Stimulated activated CD4-positive, alpha-beta T cell treated with anti-CD3 and anti-CD28 coated beads, Interleukin-12 subunit alpha, Interleukin-12 subunit beta, amount 100 ng/mL, for 4 hours (primary cell): ENCODE measurements at regions not wholly inside any gene's neighbourhood (a gene's known extent, or its start where the extent isn't known, plus 50 kb on each side); places are given as distances from the start of the nearest gene placed in this dataset.
"Not testable (repeated sequence)": the region's sequence is repeated elsewhere in the genome, so short reads cannot be mapped to it uniquely, and the experiment has no call there.

ENCODE experiments used
- DNase-seq: peaks from one replicate; pipeline ENCODE4 v3.0.0-alpha.2; 2020

DNA sequence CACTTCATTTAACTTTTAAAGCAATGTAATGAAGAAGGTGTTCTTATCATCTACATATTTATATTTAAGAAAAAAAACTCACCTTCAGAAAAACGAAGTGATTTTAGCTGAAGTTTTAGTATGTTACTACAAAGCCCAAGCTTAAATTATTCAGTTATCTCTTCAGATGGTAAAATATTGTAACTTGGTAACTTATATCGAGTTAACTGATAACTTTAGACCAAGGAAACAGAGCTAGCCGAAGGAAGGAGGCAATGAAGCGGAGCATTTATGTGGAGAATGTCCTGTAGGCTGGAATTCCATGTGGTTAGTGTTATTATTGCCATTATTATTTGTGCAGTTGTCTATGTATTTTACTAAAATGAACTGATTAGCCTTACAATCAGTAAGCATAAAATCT, 1102.1 kb upstream of the LCORL start:
- DNase-seq = no peak

DNA sequence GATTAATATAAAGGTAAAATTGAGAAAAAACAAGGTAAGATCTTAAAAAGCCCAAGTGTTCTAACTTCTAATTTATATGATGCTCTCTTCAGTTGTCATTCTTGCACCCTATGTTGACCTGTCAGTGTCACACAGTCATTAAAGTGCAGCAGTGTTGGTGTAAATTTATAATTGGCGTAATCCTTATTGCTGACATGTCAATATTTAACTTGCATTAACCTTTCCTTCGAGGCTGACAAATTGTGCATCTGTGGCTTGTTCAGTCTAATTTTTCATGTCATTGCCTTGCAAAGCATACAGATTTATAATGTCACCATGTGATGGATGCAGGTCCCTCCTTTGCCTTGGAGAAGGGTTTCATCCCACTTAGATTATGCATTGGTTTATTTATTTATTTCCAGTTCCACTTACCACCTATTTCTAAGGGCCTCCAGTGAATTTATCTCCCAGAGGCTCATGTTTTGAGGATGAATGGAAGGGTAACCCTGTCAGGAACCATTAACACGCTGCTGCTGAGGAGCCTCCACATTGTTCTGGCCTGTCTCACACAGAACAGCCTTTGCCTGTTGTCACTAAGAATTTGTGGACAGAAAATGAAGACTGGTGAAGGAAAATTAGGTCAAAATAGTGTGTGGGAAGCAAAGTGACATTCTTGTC, 1098.5 kb upstream of the LCORL start:
- no peak for DNase-seq

DNA sequence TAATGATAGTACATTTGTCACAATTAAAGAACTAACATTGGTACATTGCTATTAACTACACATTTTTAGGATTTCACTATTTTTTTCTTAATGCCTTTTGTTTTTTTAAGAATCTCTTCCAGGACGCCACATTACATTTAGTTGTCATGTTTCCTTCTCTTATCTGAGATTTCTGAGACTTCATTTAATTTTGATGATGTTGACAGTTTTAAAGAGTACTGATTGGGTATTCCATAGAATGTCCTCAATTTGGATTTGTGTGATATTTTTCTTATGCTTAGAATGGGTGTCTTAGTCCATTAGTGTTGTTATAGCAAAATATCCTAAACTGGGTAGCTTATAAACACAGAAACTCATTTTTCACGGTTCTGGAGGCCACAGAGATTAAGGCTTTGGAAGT, 1095.5 kb upstream of the LCORL start:
- no peak for DNase-seq

DNA sequence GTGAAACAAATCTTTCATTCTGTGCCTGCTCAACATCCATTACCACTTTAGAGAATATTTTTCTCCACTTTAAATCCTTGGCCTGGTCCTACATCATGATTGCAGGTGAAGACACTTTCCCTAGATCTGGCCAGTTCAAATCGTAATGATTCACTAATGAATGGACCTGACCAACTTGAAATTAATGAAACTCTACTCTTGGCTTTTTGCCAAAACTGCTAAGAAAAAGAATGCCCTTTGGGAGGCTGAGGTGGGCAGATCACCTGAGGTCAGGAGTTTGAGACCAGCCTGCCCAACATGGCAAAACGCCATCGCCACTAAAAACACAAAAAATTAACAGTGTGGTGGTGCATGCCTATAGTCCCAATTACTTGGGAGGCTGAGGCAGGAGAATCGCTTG, 1082.6 kb upstream of the LCORL start:
- DNase-seq = no peak

- DNase-seq = no peak
Observed at GRCh38 chr4:19095491-19096046, 1074.0 kb upstream of the LCORL start.

DNA sequence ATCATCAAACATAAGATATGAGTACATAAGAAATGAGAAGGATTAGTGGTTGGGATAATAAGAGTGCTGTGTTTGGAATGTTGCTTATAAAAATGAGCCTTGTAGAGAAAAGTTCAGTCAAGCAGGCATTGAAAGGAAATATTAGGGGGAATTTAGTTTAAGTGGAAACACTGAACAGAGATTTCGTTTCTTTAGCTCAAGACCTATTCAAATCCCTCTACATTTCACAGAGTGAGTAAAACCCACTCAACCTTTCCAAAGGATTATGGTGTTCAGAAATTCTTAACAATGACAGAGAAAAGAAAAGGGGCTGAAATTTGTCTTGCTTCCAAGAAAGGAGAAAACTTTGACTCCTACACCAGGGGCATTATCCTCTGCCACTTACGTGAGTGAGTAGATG, 1072.4 kb upstream of the LCORL start:
- no peak for DNase-seq

GRCh38 chr4:19092797-19093196, 1071.2 kb upstream of the LCORL start:
- no peak for DNase-seq

- DNase-seq = no peak
Observed at GRCh38 chr4:19074036-19074435, 1052.5 kb upstream of the LCORL start.

GRCh38 chr4:19063662-19064061, 1042.1 kb upstream of the LCORL start:
- DNase-seq = no peak

GRCh38 chr4:19054916-19055315, 1033.4 kb upstream of the LCORL start:
- DNase-seq = no peak

DNA sequence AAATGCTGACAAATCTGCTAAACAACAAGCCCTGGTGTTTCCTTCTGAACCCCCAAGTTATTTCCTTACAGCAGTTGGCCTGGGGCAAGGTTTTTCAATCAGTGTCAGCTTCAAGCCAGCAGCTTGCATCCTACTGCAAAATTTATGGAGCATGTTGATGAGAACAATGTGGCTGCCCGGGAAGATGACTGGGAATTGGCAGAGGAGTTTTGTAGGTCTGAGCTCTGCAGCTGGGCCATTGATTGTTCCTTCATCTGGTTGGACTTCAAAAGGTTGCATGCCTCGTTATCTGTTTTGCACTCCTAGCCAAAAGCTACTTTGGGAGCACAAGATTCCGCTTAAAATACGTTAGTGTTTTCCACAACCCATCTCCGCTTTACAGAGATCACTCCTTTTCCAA, 1030.3 kb upstream of the LCORL start:
- no peak for DNase-seq

DNA sequence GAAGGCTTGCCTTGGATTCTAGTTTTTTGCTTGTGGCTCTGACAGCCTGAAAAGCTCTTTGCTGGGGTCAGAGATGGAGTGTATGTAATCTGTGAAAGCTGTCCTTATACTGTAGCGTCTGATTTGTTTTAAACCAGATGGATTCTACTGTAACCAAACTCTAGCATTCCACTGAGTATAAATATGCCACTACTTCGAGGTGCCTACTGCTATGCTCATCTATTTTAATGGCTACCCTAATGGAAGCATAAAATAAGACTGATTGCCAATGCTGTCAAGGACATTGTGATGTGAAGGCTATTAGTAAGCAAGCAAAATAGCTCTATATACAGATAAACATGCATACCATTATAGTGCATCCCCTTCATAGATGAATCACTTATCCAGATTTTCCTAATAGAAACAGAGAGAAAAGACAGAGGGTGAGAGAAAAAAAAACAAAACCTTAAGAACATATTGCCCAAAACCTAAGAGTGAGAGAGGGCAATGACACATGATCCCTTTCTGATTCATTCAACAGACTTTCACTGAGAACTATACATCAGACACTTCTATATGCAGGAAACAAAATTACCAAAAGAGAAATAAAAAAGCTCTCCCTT, 1025.8 kb upstream of the LCORL start:
- DNase-seq = no peak

DNA sequence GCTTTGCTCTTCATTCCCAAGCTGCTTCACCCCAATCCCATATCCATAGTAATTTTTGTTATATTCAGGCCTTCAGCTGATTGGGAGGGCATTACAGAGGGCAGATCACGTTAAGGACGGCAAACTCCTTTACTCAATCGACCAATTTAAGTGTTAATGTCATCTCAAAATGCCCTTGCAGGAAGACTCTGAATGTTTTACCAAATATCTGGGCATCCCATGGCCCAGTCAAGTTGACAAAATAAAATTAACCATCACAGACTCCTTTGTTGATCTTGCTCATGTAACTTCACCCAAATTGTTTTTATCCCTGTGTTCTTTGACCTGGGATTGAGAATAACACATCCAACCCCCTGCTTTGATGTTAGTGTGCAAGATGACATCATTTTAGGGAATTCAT, 1018.3 kb upstream of the LCORL start:
- no peak for DNase-seq

GRCh38 chr4:19038231-19038630, 1016.7 kb upstream of the LCORL start:
- no peak for DNase-seq

GRCh38 chr4:19033816-19034733, 1012.5 kb upstream of the LCORL start:
- no peak for DNase-seq

GRCh38 chr4:19030536-19030935, 1009.0 kb upstream of the LCORL start:
- DNase-seq = no peak

GRCh38 chr4:19030048-19030447, 1008.5 kb upstream of the LCORL start:
- no peak for DNase-seq

GRCh38 chr4:19026281-19026680, 1004.7 kb upstream of the LCORL start:
- no peak for DNase-seq

DNA sequence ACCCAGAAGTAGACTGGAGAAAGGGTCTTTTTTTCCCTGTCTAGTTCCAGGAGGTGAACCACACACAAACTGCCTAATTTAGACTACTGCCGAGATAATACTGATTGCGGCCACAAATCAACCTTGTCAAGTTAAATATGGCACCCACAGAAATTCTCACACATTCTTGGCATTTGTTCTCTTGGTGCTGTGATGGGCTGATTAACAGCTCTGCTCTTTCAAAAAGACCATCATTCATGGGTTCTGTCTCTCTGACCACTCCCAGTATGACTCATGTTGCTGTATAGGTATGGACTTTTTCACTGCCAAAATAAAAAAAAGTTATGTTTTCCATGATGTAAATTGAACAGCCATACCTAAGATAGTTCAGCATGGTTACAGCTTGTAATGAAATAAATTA, 1003.5 kb upstream of the LCORL start:
- DNase-seq = no peak

DNA sequence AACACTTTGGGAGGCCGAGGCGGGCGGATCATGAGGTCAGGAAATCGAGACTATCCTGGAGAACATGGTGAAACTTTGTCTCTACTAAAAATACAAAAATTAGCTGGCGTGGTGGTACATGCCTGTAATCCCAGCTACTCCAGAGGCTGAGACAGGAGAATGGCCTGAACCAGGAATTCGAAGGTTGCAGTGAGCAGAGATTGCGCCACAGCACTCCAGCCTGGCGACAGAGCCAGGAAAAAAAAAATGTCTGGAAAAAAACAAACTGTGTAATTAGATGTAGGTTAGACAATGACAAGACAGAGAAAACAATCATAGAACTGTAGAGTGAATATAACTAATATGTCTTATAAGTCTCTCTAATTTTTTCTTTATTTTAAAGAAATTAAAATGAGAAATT, 1002.5 kb upstream of the LCORL start:
- no peak for DNase-seq

GRCh38 chr4:19021617-19022016, 1000.1 kb upstream of the LCORL start:
- DNase-seq = no peak

- not testable (repeated sequence) for DNase-seq
Observed at GRCh38 chr4:19016550-19016949, 995.0 kb upstream of the LCORL start.

GRCh38 chr4:19014594-19014993, 993.0 kb upstream of the LCORL start:
- no peak for DNase-seq

DNA sequence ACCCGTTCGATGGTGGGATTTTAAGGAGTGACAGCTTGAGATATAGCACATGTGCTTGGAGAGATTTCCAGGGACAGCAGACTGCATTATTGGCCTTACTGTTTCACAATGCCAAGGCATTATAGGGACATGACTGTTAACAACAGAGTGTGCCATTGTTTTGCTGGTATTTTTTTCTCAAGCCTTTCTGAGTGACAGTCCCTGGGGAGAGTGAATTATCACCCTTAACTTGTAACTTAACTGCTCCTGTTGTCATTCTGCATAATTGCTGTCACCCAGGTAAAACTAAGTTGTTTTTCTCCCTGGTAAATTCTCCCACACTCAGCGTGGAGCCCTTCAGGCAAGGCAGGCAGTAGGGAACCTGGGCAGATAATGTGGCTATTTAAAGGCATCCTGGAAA, 989.2 kb upstream of the LCORL start:
- DNase-seq = no peak
